ENCODE measurements at regions not wholly inside any gene's neighbourhood (a gene's known extent, or its start where the extent isn't known, plus 50 kb on each side); places are given as distances from the start of the nearest gene placed in this dataset.
"Not testable (repeated sequence)": the region's sequence is repeated elsewhere in the genome, so short reads cannot be mapped to it uniquely, and the experiment has no call there.

DNA sequence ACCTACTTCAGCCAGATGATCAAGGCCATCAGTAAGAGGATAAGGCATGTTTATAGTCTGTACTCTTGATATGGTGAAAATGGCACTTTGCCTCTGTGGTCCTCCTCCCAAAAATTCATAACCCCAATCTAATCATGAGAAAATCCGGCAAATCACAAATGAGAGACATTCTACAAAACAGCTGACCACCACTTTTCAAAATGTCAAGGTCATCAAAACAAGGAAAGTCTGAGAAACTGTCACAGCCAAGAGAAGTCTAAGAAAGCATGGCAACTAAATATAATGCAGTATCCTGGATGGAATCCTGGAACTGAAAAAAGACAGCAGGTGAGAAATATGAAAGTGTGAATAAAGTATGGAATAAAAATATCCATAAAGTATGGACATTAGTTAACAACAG is 226.6 kb upstream of the INTU start:
- no peak overlapping the region for H3K4me3 ChIP-seq (ENCODE audit: low read depth, low read length)
- TF ChIP-seq, protein P1, sequence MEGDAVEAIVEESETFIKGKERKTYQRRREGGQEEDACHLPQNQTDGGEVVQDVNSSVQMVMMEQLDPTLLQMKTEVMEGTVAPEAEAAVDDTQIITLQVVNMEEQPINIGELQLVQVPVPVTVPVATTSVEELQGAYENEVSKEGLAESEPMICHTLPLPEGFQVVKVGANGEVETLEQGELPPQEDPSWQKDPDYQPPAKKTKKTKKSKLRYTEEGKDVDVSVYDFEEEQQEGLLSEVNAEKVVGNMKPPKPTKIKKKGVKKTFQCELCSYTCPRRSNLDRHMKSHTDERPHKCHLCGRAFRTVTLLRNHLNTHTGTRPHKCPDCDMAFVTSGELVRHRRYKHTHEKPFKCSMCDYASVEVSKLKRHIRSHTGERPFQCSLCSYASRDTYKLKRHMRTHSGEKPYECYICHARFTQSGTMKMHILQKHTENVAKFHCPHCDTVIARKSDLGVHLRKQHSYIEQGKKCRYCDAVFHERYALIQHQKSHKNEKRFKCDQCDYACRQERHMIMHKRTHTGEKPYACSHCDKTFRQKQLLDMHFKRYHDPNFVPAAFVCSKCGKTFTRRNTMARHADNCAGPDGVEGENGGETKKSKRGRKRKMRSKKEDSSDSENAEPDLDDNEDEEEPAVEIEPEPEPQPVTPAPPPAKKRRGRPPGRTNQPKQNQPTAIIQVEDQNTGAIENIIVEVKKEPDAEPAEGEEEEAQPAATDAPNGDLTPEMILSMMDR (IDR thresholded peaks at IDR 0.05; ENCODE audit: borderline replicate concordance, insufficient read depth, low read depth, low read length): no peak

DNA sequence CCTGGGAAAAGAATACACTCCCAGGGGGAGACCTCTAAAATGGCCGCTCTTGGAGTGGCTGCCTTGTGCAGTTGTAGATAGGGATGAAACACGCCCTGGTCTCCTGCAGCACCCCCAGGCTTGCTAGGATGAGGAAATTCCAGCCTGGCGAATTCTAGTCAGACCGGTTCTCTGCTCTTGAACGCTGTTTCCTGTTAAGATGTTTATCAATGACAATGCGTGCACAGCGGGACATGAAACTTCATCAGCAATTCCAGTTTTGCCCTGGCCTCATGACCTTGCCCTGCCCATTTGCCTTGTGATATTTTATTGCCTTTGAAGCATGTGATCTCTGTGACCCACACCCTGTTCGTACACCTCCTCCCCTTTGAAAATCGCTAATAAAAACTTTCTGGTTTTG is 225.2 kb upstream of the INTU start:
- H3K4me3 ChIP-seq (ENCODE audit: low read depth, low read length): not testable (repeated sequence)

DNA sequence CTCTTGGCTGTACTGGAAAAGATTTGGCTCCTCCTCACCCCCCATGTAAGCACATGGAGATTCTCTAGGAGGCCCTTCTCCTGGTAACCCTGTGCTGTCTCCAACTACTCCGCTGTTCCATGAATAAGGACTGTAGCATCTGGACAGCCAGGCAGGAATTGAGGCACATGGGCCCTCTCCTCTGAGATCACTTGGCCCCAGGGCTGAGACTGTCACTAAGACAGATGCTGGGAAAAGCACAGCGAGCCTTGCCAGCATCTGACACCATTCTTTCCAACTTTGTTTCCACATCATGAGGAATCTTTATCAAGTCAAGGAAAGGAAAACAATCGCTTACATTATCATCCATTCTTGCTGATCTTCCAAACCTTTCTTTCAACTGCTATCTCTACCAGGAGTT is 222.6 kb upstream of the INTU start:
- no peak overlapping the region for H3K4me3 ChIP-seq (ENCODE audit: low read depth, low read length)
- TF ChIP-seq, protein P1 (IDR thresholded peaks at IDR 0.05; ENCODE audit: borderline replicate concordance, insufficient read depth, low read depth, low read length): no peak

DNA sequence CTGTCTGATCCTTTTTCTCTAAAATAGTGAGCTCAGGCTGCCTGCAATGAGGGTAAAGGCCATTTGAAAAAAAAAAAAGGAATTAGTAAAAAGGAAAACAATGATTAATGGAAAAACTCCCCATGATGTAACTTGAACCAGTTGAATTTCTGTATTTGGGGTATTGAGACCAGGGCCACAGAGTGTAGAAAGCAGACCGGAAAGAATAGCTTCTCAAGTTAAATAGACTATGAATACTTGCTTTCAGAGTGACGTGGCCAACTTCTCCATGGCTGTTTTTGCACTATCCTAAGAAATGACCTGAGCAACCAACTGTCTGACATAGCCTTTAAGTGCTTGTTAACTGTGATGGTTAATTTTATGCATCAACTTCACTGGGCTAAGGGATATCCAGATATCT is 222.1 kb upstream of the INTU start:
- no peak overlapping the region for H3K4me3 ChIP-seq (ENCODE audit: low read depth, low read length)
- TF ChIP-seq, protein P1 (IDR thresholded peaks at IDR 0.05; ENCODE audit: borderline replicate concordance, insufficient read depth, low read depth, low read length): no peak

DNA sequence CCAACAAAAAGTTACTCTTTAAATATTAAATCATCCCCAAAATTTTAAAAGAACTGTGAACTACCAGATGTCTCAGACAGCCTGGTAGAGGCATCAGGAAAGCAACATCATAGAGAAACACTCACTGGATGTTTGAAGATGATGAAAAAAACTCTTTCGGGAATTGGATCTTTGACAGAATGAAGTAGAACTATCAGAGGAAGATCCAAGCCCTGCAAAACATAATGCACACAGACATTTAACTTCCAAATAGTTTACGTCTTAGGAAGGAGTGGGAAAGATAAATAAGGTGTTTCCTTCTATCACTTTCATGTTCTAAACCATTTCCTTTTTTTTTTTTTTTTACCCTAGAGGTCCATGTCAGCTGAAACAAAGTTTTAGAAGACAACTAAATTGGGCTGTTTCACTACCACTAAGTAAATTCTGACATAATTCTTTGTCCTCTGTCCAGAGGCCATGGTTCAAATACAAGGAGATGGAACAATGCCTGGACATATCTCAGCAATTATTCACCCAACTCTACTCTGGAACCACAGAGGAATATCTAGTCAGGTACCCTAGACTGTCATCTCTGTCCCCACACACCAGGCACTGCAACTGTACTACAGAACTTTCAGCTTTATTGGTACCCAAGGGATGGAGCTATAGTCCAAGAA is 217.7 kb upstream of the INTU start:
- TF ChIP-seq, protein P1 (IDR thresholded peaks at IDR 0.05; ENCODE audit: borderline replicate concordance, insufficient read depth, low read depth, low read length): no peak

DNA sequence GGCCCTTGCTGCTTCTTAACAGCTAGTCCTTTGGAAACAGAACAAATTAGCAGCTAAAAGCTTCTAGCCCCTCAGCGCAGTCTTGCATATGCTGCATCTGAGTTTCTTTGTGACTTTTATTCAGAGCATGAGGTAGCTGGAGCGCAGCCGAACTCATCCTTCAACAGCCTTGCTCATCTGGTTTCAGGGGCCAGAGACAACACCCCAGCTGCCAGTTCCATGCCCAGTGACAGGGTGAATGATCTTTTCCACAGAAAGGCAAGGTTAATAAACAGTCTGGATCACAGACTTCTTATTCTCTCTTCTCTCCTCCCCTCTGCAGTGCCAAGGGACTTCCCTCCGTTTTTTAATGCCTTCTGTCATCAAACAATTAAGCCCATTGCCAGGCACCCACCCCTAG is 216.6 kb upstream of the INTU start:
- H3K4me3 ChIP-seq (ENCODE audit: low read depth, low read length): no peak overlapping the region
- TF ChIP-seq, protein P1 (IDR thresholded peaks at IDR 0.05; ENCODE audit: borderline replicate concordance, insufficient read depth, low read depth, low read length): no peak

More for the DNA sequence above, 217.7 kb upstream of the INTU start:
- no peak overlapping the region for H3K4me3 ChIP-seq (ENCODE audit: low read depth, low read length)

DNA sequence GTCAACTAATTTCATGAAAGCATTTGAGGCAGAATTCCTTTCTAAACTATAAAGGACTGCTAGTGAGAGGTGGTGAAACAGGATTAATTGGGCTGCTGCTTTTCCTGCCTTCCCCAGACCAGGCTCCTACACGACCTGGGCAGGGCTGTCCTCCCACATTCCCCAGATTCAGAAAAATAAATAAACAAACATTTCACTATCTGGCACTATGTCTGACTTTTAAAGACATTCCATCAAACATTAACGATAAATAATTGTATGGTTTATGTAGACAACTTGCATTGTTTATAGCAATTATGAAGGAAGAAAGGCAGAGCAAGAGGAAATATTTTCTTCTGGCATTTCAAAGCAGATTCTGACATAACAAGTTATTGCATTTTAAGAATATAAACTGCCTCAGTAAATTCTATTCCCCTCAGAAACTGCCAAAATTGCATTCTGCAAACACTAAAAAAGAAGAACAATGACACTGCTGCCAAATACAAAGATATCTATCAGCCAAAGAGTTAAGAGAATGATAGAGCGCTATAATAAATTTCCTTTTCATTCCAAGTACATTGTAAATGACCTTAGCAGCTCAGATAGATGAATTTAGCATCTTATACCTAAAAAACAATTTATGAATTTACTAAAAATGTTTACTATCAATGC is 214.7 kb upstream of the INTU start:
- TF ChIP-seq, protein P1 (IDR thresholded peaks at IDR 0.05; ENCODE audit: borderline replicate concordance, insufficient read depth, low read depth, low read length): no peak
- no peak overlapping the region for H3K4me3 ChIP-seq (ENCODE audit: low read depth, low read length)

All from GM12875 (cell line).